ENCODE measurements at regions not wholly inside any gene's neighbourhood (a gene's known extent, or its start where the extent isn't known, plus 50 kb on each side); places are given as distances from the start of the nearest gene placed in this dataset.

- POLR2A ChIA-PET, result no interaction called here
- CTCF ChIA-PET, result no interaction called here
Measured at GRCh38 chr20:17077030-17077429, 149.8 kb upstream of the PCSK2 start.

GRCh38 chr20:17083738-17084137, 143.1 kb upstream of the PCSK2 start:
- ChIA-PET CTCF (interaction anchor here (1.2 kb wide), 1 partner anchor 10 kb away, joined by 3 read pairs; no protein-coding TSS in a partner anchor), POLR2A (no interaction called here)

GRCh38 chr20:17084909-17085308, 141.9 kb upstream of the PCSK2 start:
- POLR2A ChIA-PET, result no interaction called here
- CTCF ChIA-PET, result interaction anchor here (1.2 kb wide), 1 partner anchor 9 kb away, joined by 3 read pairs; no protein-coding TSS in a partner anchor

- POLR2A ChIA-PET, result no interaction called here
- CTCF ChIA-PET, result interaction anchor here (1.1 kb wide), 1 partner anchor 9 kb away, joined by 3 read pairs; no protein-coding TSS in a partner anchor
Measured at GRCh38 chr20:17093782-17094181, 133.1 kb upstream of the PCSK2 start.

- ChIA-PET CTCF (no interaction called here), POLR2A (no interaction called here)
Measured at GRCh38 chr20:17097603-17098002, 129.2 kb upstream of the PCSK2 start.

- CTCF ChIA-PET, result no interaction called here
- POLR2A ChIA-PET, result no interaction called here
Measured at GRCh38 chr20:17100506-17100905, 126.3 kb upstream of the PCSK2 start.

- CTCF ChIA-PET, result no interaction called here
- POLR2A ChIA-PET, result no interaction called here
Measured at GRCh38 chr20:17107127-17107526, 119.7 kb upstream of the PCSK2 start.

GRCh38 chr20:17108896-17109295, 117.9 kb upstream of the PCSK2 start:
- ChIA-PET POLR2A (no interaction called here), CTCF (no interaction called here)

GRCh38 chr20:17109307-17109706, 117.5 kb upstream of the PCSK2 start:
- POLR2A ChIA-PET, result no interaction called here
- CTCF ChIA-PET, result no interaction called here

- ChIA-PET POLR2A (no interaction called here), CTCF (no interaction called here)
Measured at GRCh38 chr20:17128206-17128605, 98.6 kb upstream of the PCSK2 start.

GRCh38 chr20:17129089-17129488, 97.8 kb upstream of the PCSK2 start:
- ChIA-PET POLR2A (no interaction called here), CTCF (no interaction called here)

- CTCF ChIA-PET, result no interaction called here
- POLR2A ChIA-PET, result no interaction called here
Measured at GRCh38 chr20:17137692-17138091, 89.1 kb upstream of the PCSK2 start.

GRCh38 chr20:17138237-17138636, 88.6 kb upstream of the PCSK2 start:
- CTCF ChIA-PET, result no interaction called here
- POLR2A ChIA-PET, result no interaction called here

GRCh38 chr20:17140894-17141293, 85.9 kb upstream of the PCSK2 start:
- CTCF ChIA-PET, result no interaction called here
- POLR2A ChIA-PET, result no interaction called here

- POLR2A ChIA-PET, result no interaction called here
- CTCF ChIA-PET, result no interaction called here
Measured at GRCh38 chr20:17141568-17141967, 85.3 kb upstream of the PCSK2 start.

GRCh38 chr20:17142666-17143065, 84.2 kb upstream of the PCSK2 start:
- POLR2A ChIA-PET, result no interaction called here
- CTCF ChIA-PET, result no interaction called here

GRCh38 chr20:17150858-17151257, 76.0 kb upstream of the PCSK2 start:
- POLR2A ChIA-PET, result no interaction called here
- CTCF ChIA-PET, result no interaction called here

GRCh38 chr20:17155401-17155800, 71.4 kb upstream of the PCSK2 start:
- ChIA-PET POLR2A (no interaction called here), CTCF (no interaction called here)

GRCh38 chr20:17158701-17159100, 68.1 kb upstream of the PCSK2 start:
- POLR2A ChIA-PET, result no interaction called here
- CTCF ChIA-PET, result no interaction called here

GRCh38 chr20:17161673-17162481, 65.0 kb upstream of the PCSK2 start:
- POLR2A ChIA-PET, result no interaction called here
- CTCF ChIA-PET, result no interaction called here

- CTCF ChIA-PET, result no interaction called here
- POLR2A ChIA-PET, result no interaction called here
Measured at GRCh38 chr20:17168026-17168612, 58.7 kb upstream of the PCSK2 start.

- POLR2A ChIA-PET, result no interaction called here
- CTCF ChIA-PET, result no interaction called here
Measured at GRCh38 chr20:17169585-17170136, 57.2 kb upstream of the PCSK2 start.
